Midbrain (tissue), 1 donor: ENCODE measurements at regions not wholly inside any gene's neighbourhood (a gene's known extent, or its start where the extent isn't known, plus 50 kb on each side); places are given as distances from the start of the nearest gene placed in this dataset.

Experiments used
- DNase-seq: peaks from one replicate; lab custom pipeline; 2025; lab: John Stamatoyannopoulos, UW

- DNase-seq, result no peak
These were observed 367.2 kb upstream of the LMO3 start for GRCh38 chr12:16972923-16973770.

GRCh38 chr12:16962889-16963288, 356.9 kb upstream of the LMO3 start:
- DNase-seq, result no peak

- DNase-seq, result no peak
These were observed 349.2 kb upstream of the LMO3 start for GRCh38 chr12:16955083-16955657.

DNA sequence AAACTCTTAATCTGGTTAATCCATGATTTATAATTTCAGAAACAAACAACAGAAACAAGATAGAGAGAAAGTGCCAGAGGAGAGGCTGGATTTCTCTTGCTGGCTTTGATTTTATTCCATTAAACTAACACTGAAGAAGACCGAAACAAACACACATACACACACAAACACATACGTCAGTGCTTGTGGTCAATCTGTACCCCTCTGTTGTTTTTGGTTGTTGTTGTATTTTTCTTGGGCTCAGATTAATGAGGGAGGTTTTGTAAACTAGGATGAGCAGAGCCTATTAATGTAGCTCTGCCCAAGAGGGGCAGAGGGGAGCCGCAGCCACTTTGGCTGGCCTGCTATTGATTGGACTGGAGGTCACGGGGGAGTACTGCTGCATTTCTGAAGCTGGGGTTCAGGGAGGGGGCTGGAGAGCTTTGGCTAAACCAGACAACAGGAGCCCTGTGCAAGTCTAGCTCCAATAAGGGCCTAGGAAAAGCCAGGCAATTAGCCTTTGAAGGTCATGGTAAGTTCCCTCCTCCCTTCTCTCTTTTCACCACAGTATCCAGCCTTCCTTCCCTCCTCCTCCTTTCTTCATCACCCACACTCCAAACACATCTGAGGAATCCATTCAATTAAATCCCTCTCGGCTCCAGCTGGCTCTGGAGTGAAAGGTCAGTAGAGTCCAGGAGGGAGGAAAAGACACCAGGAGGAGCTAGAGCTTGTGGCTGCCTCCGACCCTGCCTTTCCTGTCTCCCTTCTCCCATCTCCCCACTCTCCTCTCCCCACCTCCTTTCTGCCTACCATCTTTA, 344.1 kb upstream of the LMO3 start:
- DNase-seq, result no peak

- DNase-seq, result no peak
These were observed 343.4 kb upstream of the LMO3 start for GRCh38 chr12:16949371-16949770.

GRCh38 chr12:16946704-16947103, 340.7 kb upstream of the LMO3 start:
- no peak for DNase-seq

DNA sequence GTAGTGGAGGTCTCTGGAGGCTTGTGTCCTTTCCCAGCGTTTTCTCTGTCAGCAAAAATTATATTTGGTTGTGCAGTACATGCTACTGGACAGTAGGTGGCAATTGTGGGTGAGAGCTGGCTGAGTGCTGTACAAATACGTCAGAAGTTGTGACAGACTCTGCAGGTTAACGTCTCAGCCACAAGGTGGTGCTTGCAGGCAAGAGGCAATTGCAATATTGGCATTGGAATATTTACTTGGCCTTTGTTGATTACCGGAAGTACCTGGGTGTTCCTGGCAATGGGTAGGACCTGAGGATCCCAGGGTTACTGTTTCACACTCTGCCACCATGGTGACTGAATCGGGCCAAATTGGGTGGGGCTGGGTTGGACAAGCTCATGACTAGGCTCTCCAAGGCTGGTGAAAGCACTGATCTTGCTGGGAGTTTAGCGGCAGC, 333.9 kb upstream of the LMO3 start:
- no peak for DNase-seq

DNA sequence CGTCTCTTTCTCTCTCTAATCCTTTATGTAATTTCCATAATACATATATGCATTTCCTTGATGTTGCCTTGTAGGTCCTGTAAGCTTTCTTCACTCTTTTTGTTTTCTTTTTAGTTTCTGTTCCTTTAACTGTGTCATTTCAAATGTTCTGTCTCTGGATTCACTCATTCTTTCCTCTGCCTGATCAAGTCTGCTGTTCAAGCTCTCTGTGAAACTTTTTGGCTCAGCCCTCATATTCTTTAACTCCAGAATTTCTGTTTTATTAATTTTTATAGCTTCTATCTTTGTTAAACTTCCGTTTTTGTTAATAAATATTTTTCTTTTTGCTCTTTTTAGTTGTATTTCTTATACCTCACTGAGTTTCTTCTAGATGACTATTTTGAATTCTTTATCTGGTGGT, 321.3 kb upstream of the LMO3 start:
- DNase-seq, result no peak

- no peak for DNase-seq
These were observed 314.5 kb upstream of the LMO3 start for GRCh38 chr12:16920451-16920850.

DNA sequence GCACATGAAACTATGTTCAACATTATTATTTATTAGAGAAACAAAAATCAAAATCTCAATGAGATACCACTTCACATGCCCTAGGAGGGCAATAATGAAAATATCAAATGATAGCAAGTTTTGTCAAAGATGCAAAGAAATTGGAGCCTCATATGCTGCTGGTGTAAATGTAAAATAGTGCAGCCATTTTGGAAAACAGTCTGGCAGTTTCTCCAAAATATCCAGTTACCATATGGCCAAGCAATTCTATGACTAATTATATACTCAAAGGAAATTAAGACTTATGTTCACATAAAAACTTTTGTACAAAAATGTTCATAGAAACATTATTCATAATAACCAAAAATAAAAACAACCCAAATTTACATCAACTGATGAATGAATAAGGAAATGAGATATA, 313.6 kb upstream of the LMO3 start:
- DNase-seq, result no peak

DNA sequence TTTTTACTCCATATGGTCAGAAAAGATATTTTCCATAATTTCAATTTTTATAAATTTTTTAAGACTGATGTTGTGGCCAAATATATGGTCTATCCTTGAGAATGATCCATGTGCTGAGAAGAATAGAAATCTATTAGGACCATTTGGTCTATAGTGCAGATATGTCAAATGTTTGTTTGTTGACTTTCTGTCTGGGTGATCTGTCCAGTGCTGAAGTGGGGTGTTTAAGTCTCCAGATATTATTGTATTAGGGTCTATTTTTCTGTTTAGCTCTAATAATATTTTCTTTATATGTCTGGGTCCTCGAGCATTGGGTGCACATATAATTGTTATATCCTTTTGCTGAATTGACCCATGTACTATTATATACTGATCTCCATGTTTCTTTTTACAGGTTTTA, 308.9 kb upstream of the LMO3 start:
- no peak for DNase-seq

GRCh38 chr12:16913832-16914490, 308.0 kb upstream of the LMO3 start:
- DNase-seq, result no peak

GRCh38 chr12:16901946-16902345, 296.0 kb upstream of the LMO3 start:
- no peak for DNase-seq

DNA sequence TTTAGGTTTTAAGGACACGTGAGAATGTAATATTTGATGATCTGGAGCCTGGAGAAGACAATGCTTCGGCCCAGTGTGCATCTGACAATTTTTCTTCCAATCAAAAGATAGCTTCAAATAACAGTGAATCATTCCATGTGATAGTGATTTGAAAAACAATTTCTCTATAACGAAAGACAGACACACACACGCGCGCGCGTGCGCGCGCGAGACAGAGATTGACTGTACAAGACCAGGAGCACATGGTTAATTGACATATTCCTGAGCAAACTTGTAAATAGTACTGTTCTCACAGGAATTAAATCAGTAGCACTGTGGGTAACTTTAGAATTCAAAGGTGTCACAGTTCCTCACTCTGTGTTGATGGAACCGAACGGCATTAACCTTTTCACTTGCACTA, 287.5 kb upstream of the LMO3 start:
- no peak for DNase-seq

GRCh38 chr12:16891673-16892072, 285.7 kb upstream of the LMO3 start:
- no peak for DNase-seq

DNA sequence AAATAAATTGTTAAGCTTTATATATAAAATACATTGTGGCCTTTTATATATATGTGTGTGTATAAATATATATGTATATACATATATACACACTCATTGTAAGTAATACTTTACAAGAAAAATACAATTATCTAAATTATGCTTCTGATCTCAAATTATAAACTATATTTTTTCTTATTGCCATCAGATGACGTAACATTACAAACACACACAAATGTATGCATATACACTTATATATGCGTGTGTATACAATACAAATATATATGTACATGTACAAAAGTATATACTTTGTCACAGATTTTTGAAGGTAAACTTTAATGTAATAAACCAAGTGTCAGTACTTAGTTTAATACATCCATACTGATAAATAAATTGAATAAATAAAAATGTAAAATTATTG, 278.9 kb upstream of the LMO3 start:
- DNase-seq, result no peak

DNA sequence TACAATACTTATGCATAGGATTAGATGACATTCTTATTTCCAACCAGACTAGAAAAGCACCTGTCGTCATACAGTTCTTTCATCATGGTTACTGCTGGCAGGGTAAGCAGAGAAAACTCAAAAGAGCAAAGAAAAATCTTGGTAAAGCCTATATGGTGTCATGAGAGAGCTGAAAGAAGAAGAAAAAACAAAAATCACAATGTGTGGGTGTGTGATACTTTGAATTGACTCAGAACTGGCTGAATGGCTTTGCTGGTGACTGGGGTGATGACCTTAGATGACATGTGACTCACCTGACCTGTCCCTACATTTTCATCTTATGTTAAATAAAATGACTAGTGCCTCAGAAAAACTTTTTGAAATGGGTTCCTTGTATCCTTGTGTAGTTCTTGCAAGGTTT, 278.1 kb upstream of the LMO3 start:
- no peak for DNase-seq

GRCh38 chr12:16881986-16882570, 276.1 kb upstream of the LMO3 start:
- DNase-seq, result no peak

GRCh38 chr12:16880864-16881285, 274.9 kb upstream of the LMO3 start:
- DNase-seq, result no peak

- DNase-seq, result no peak
These were observed 264.9 kb upstream of the LMO3 start for GRCh38 chr12:16870845-16871244.

GRCh38 chr12:16863742-16864141, 257.8 kb upstream of the LMO3 start:
- no peak for DNase-seq

- no peak for DNase-seq
These were observed 251.5 kb upstream of the LMO3 start for GRCh38 chr12:16857456-16857923.
